IMR-90 (cell line): ENCODE measurements at regions not wholly inside any gene's neighbourhood (a gene's known extent, or its start where the extent isn't known, plus 50 kb on each side); places are given as distances from the start of the nearest gene placed in this dataset.

Experiments
- ATAC-seq: fragments of 200-7000 bp; cut with Tn5 transposase; 2 replicates; pipeline ENCODE4 v1.9.1; 2020; ENCODE audit warnings: low read depth, mild to moderate bottlenecking, moderate library complexity
- BruUV-seq: library from RNA; stranded (reverse); fragments of 400-500 nt; replicated peaks from 2 replicates; lab custom pipeline; 2021; lab: Mats Ljungman, UMichigan
- CTCF ChIA-PET: fragments of 300-600 bp; formaldehyde crosslinking; extraction: SDS; loops from one replicate; lab custom pipeline; 2021; ENCODE audit warnings: antibody characterized with exemption; lab: Yijun Ruan, JAX
- POLR2A ChIA-PET: fragments of 300-600 bp; sonication (Branson Sonifier 250); formaldehyde crosslinking; loops from one replicate; lab custom pipeline; 2022; ENCODE audit warnings: antibody characterized with exemption; ENCODE audit not compliant: unreplicated experiment; lab: Charles Lee
- DNase-seq: peaks from one replicate; pipeline ENCODE4 v3.0.0; 2013
- H2AFZ ChIP-seq: replicated peaks from 2 replicates; pipeline ENCODE3; 2013; ENCODE audit warnings: low read length, mild to moderate bottlenecking; ENCODE audit not compliant: poor library complexity
- H2AK5ac ChIP-seq: 2 replicates; pipeline ENCODE4 v1.6.1; 2013; ENCODE audit warnings: low read depth, low read length, inconsistent platforms
- H2AK9ac ChIP-seq: replicated peaks from 2 replicates; pipeline ENCODE3; 2013; ENCODE audit warnings: mild to moderate bottlenecking, low read depth, low read length, moderate library complexity; ENCODE audit not compliant: poor library complexity
- H2BK120ac ChIP-seq: 2 replicates; pipeline ENCODE4 v1.6.1; 2013; ENCODE audit warnings: low read depth, low read length, inconsistent platforms
- H2BK15ac ChIP-seq: 3 replicates; pipeline ENCODE4 v1.6.1; 2013; ENCODE audit warnings: low read depth, low read length, inconsistent platforms
- H2BK20ac ChIP-seq: 2 replicates; pipeline ENCODE4 v1.6.1; 2013; ENCODE audit warnings: low read depth, mild to moderate bottlenecking, inconsistent platforms, low read length, moderate library complexity
- H2BK5ac ChIP-seq: 2 replicates; pipeline ENCODE4 v1.6.1; 2013; ENCODE audit warnings: mild to moderate bottlenecking, low read depth, low read length, inconsistent platforms; ENCODE audit not compliant: poor library complexity, severe bottlenecking
- H3K14ac ChIP-seq: replicated peaks from 2 replicates; pipeline ENCODE4 v1.6.1; 2013; ENCODE audit warnings: low read depth, low read length, inconsistent platforms
- H3K18ac ChIP-seq: 2 replicates; pipeline ENCODE4 v1.6.1; 2013; ENCODE audit warnings: low read depth, low read length, control low read depth
- H3K23ac ChIP-seq: 2 replicates; pipeline ENCODE4 v1.6.1; 2013; ENCODE audit warnings: low read depth, low read length, inconsistent platforms
- H3K27ac ChIP-seq: 2 replicates; pipeline ENCODE4 v1.5.1; 2013; ENCODE audit warnings: mild to moderate bottlenecking, control low read depth, low read length; ENCODE audit not compliant: insufficient read depth
- H3K27me3 ChIP-seq: 2 replicates; pipeline ENCODE4 v1.6.1; 2013; ENCODE audit warnings: low read length; ENCODE audit not compliant: control insufficient read depth, insufficient read depth
- H3K36me3 ChIP-seq: 2 replicates; pipeline ENCODE4 v1.6.1; 2013; ENCODE audit warnings: low read length, mixed read lengths; ENCODE audit not compliant: control insufficient read depth, insufficient read depth
- H3K4ac ChIP-seq: 2 replicates; pipeline ENCODE4 v1.6.1; 2013; ENCODE audit warnings: low read depth, low read length, inconsistent platforms
- H3K4me1 ChIP-seq: 2 replicates; pipeline ENCODE4 v1.6.1; 2013; ENCODE audit warnings: low read length, mixed read lengths; ENCODE audit not compliant: control insufficient read depth, insufficient read depth
- H3K4me2 ChIP-seq: 2 replicates; pipeline ENCODE4 v1.6.1; 2013; ENCODE audit warnings: low read depth, mild to moderate bottlenecking, control low read depth, low read length, moderate library complexity
- H3K4me3 ChIP-seq: 2 replicates; pipeline ENCODE4 v1.5.1; 2013; ENCODE audit warnings: low read depth, mild to moderate bottlenecking, control low read depth, low read length, moderate library complexity; ENCODE audit not compliant: insufficient read depth
- H3K56ac ChIP-seq: 2 replicates; pipeline ENCODE4 v1.6.1; 2013; ENCODE audit warnings: low read length, inconsistent platforms; ENCODE audit not compliant: insufficient read depth; ENCODE audit errors: extremely low read depth
- H3K79me1 ChIP-seq, 2 experiments: 2 replicates each; pipeline ENCODE4 v1.6.1; 2013; ENCODE audit warnings: low read length in 2 of 2, inconsistent platforms in 1 of 2, low read depth in 1 of 2
- H3K9ac ChIP-seq: 2 replicates; pipeline ENCODE4 v1.6.1; 2013; ENCODE audit warnings: low read depth, low read length, control low read depth
- H3K9me1 ChIP-seq: 2 replicates; pipeline ENCODE4 v1.6.1; 2013; ENCODE audit warnings: low read length, inconsistent platforms; ENCODE audit not compliant: insufficient read depth
- H3K9me3 ChIP-seq: 2 replicates; pipeline ENCODE4 v1.6.1; 2013; ENCODE audit warnings: low read length; ENCODE audit not compliant: control insufficient read depth, insufficient read depth
- H4K20me1 ChIP-seq: 2 replicates; pipeline ENCODE4 v1.6.1; 2013; ENCODE audit warnings: low read length, inconsistent platforms; ENCODE audit not compliant: insufficient read depth
- H4K5ac ChIP-seq: 2 replicates; pipeline ENCODE4 v1.6.1; 2013; ENCODE audit warnings: mild to moderate bottlenecking, low read depth, low read length, control low read depth
- H4K8ac ChIP-seq, 2 experiments: 2 replicates each; pipeline ENCODE4 v1.6.1; 2013; ENCODE audit warnings: low read depth in 2 of 2, low read length in 2 of 2, control low read depth in 1 of 2, inconsistent platforms in 1 of 2
- H4K91ac ChIP-seq: 2 replicates; pipeline ENCODE4 v1.6.1; 2013; ENCODE audit warnings: low read depth, low read length, inconsistent platforms; ENCODE audit not compliant: insufficient read depth
- BHLHE40 ChIP-seq: fragments of 150-350 bp; IDR thresholded peaks from 2 replicates; pipeline ENCODE4 v1.6.1; 2016; ENCODE audit warnings: mild to moderate bottlenecking, low read depth, low read length
- CEBPB ChIP-seq: IDR thresholded peaks from 2 replicates; pipeline ENCODE4 v1.6.1; 2012; ENCODE audit warnings: low read depth, low read length, improper control_type of control experiment
- CHD1 ChIP-seq: IDR thresholded peaks from 2 replicates; pipeline ENCODE4 v1.6.1; 2012; ENCODE audit warnings: low read depth, low read length, improper control_type of control experiment
- CTCF ChIP-seq: conservative IDR thresholded peaks from 2 replicates; pipeline ENCODE4 v1.5.1; 2012; ENCODE audit warnings: mild to moderate bottlenecking, low read depth, low read length, improper control_type of control experiment
- FOS ChIP-seq: fragments of 150-350 bp; IDR thresholded peaks from 2 replicates; pipeline ENCODE4 v1.6.1; 2016; ENCODE audit warnings: low read depth, low read length
- MAFK ChIP-seq: IDR thresholded peaks from 2 replicates; pipeline ENCODE4 v1.6.1; 2012; ENCODE audit warnings: low read depth, low read length, improper control_type of control experiment
- MAZ ChIP-seq: IDR thresholded peaks from 2 replicates; pipeline ENCODE4 v1.6.1; 2012; ENCODE audit warnings: low read depth, mild to moderate bottlenecking, low read length, improper control_type of control experiment, moderate library complexity, borderline replicate concordance
- MXI1 ChIP-seq: IDR thresholded peaks from 2 replicates; pipeline ENCODE4 v1.6.1; 2012; ENCODE audit warnings: low read depth, mild to moderate bottlenecking, low read length, moderate library complexity, borderline replicate concordance
- NFE2L2 ChIP-seq: fragments of 150-350 bp; IDR thresholded peaks from 2 replicates; pipeline ENCODE4 v1.6.1; 2016; ENCODE audit warnings: low read depth, mild to moderate bottlenecking, low read length
- POLR2A ChIP-seq: IDR thresholded peaks from 2 replicates; pipeline ENCODE4 v1.6.1; 2012; ENCODE audit warnings: mild to moderate bottlenecking, low read depth, low read length
- RAD21 ChIP-seq: IDR thresholded peaks from 2 replicates; pipeline ENCODE4 v1.6.1; 2012; ENCODE audit warnings: low read length, improper control_type of control experiment
- RCOR1 ChIP-seq: IDR thresholded peaks from 2 replicates; pipeline ENCODE4 v1.6.1; 2012; ENCODE audit warnings: mild to moderate bottlenecking, low read length, improper control_type of control experiment; ENCODE audit not compliant: insufficient replicate concordance
- RFX5 ChIP-seq: IDR thresholded peaks from 2 replicates; pipeline ENCODE4 v1.8.0; 2012; ENCODE audit warnings: low read depth, mild to moderate bottlenecking, low read length, moderate library complexity
- SMC3 ChIP-seq: fragments of 150-350 bp; IDR thresholded peaks from 2 replicates; pipeline ENCODE4 v1.6.1; 2016; ENCODE audit warnings: low read depth, mild to moderate bottlenecking, antibody characterized with exemption, low read length, moderate library complexity
- WGBS, 2 experiments: methylation state at CpG; one replicate each; pipeline versions ENCODE4 v1.1.5 to v1.1.7; 2013; ENCODE audit warnings: missing lambda C conversion rate in 2 of 2; ENCODE audit not compliant: insufficient read length in 1 of 2; ENCODE audit errors: extremely low coverage in 2 of 2; 5-methylcytosine and 5-hydroxymethylcytosine counted together
- dilution Hi-C: fragments of 300-500 bp; cut with HindIII; formaldehyde crosslinking; loops from one replicate; pipeline ENCODE4 v1.14.3; 2018; ENCODE audit warnings: low sequenced_read_pairs; ENCODE audit not compliant: unreplicated experiment
- in situ Hi-C: fragments of 300-500 bp; cut with MboI; formaldehyde crosslinking; loops from 3 replicates; pipeline ENCODE4 v1.14.3; 2019; ENCODE audit warnings: low sequenced_read_pairs, inconsistent platforms, mixed read lengths
- intact Hi-C: fragments of 100-400 bp; cut with micrococcal nuclease; formaldehyde crosslinking; loops from 2 replicates; pipeline ENCODE4 v1.10.0; 2022
- TF ChIP-seq, protein P1 (sequence below): fragments of 150-350 bp; IDR thresholded peaks from 2 replicates; pipeline ENCODE4 v1.6.1; 2017; ENCODE audit warnings: mild to moderate bottlenecking, antibody characterized with exemption, low read length, low read depth
- TF ChIP-seq, protein P2 (sequence below): fragments of 150-350 bp; IDR thresholded peaks from 2 replicates; pipeline ENCODE4 v1.6.1; 2016; ENCODE audit warnings: low read depth, mild to moderate bottlenecking, low read length, moderate library complexity, borderline replicate concordance

DNA sequence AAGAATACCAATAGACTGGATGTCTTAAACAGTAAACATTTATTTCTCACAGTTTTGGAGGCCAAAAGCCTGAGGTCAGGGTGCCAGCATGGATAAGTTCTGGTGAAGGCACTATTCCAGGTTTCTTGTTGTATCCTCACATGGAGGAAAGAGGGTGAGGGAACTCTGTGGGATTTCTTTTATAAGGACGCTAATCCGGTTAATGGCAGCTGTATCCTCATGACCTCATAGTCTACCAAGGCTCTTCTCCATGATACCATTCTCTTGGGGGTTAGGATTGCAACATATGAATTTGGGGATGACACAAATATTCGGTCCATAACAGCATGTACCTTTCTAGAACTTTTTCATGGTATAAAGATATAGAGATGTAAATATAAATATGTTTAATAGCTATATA, 412.0 kb downstream of the LMO7 start:
- no peaks in the 10 kb centered on the region for H4K20me1 ChIP-seq
- no peak overlapping the region for H4K5ac ChIP-seq
- no peak overlapping the region for H4K91ac ChIP-seq
- no peak overlapping the region for H4K8ac ChIP-seq
- H3K18ac ChIP-seq: no peak overlapping the region
- no peaks in the 10 kb centered on the region for H3K36me3 ChIP-seq
- no peak for TF ChIP-seq MAFK
- TF ChIP-seq CHD1: no peak
- TF ChIP-seq SMC3: no peak
- TF ChIP-seq MAZ: no peak
- TF ChIP-seq, protein P1, sequence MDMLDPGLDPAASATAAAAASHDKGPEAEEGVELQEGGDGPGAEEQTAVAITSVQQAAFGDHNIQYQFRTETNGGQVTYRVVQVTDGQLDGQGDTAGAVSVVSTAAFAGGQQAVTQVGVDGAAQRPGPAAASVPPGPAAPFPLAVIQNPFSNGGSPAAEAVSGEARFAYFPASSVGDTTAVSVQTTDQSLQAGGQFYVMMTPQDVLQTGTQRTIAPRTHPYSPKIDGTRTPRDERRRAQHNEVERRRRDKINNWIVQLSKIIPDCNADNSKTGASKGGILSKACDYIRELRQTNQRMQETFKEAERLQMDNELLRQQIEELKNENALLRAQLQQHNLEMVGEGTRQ: no peak
- TF ChIP-seq BHLHE40: no peak
- no peak for TF ChIP-seq RCOR1
- no peak for TF ChIP-seq MXI1
- no peak for TF ChIP-seq RFX5
- no peak for TF ChIP-seq RAD21
- TF ChIP-seq, protein P2, sequence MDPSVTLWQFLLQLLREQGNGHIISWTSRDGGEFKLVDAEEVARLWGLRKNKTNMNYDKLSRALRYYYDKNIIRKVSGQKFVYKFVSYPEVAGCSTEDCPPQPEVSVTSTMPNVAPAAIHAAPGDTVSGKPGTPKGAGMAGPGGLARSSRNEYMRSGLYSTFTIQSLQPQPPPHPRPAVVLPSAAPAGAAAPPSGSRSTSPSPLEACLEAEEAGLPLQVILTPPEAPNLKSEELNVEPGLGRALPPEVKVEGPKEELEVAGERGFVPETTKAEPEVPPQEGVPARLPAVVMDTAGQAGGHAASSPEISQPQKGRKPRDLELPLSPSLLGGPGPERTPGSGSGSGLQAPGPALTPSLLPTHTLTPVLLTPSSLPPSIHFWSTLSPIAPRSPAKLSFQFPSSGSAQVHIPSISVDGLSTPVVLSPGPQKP: no peak
- TF ChIP-seq NFE2L2: no peak
- no peak for TF ChIP-seq CTCF
- no peak for TF ChIP-seq CEBPB
- TF ChIP-seq POLR2A: no peak
- no peak for TF ChIP-seq FOS
- H3K79me1 ChIP-seq: no peaks in the 10 kb centered on the region
- no peaks in the 10 kb centered on the region for H3K27me3 ChIP-seq
- in situ Hi-C loops (no loop called here), intact Hi-C loops (no loop called here), dilution Hi-C loops (no loop called here)
- H3K23ac ChIP-seq: no peak overlapping the region
- no peak overlapping the region for H3K14ac ChIP-seq
- no peaks in the 10 kb centered on the region for H3K9me1 ChIP-seq
- no peak overlapping the region for H3K4ac ChIP-seq
- H2AK5ac ChIP-seq: no peak overlapping the region
- ChIA-PET CTCF (no interaction called here), POLR2A (no interaction called here)
- no peaks in the 10 kb centered on the region for H3K4me1 ChIP-seq
- no peak overlapping the region for H3K4me3 ChIP-seq
- H3K9ac ChIP-seq: no peak overlapping the region
- no peak overlapping the region for H2BK120ac ChIP-seq
- H3K56ac ChIP-seq: no peak overlapping the region
- no CpG with 5 or more reads among the region's 3 CpGs for WGBS, 2 experiments
- no peak overlapping the region for H2BK15ac ChIP-seq
- no peaks in the 10 kb centered on the region for H3K9me3 ChIP-seq
- no peak overlapping the region for H2AK9ac ChIP-seq
- H2BK5ac ChIP-seq: no peak overlapping the region
- DNase-seq (no peak), ATAC-seq (no peak)
- no peak overlapping the region for H2AFZ ChIP-seq
- H3K4me2 ChIP-seq: no peak overlapping the region
- H2BK20ac ChIP-seq: no peak overlapping the region
- no TSS peak for BruUV-seq
- H3K27ac ChIP-seq: no peak overlapping the region
